ENCODE measurements at regions not wholly inside any gene's neighbourhood (a gene's known extent, or its start where the extent isn't known, plus 50 kb on each side); places are given as distances from the start of the nearest gene placed in this dataset.
A peak's percentile ranks its signal among the peaks of the same experiment; 100 is the strongest.

- DNase-seq = no peak
Measured at GRCh38 chr6:168737014-168737413, 296.0 kb downstream of the SMOC2 start.

- no peak for DNase-seq
Measured at GRCh38 chr6:168736039-168736438, 295.1 kb downstream of the SMOC2 start.

GRCh38 chr6:168735268-168735949 lies 294.4 kb downstream of the SMOC2 start:
- DNase-seq = no peak

- DNase-seq = no peak
Measured at GRCh38 chr6:168734523-168734922, 293.5 kb downstream of the SMOC2 start.

GRCh38 chr6:168732676-168733075 lies 291.7 kb downstream of the SMOC2 start:
- DNase-seq = no peak

- DNase-seq = no peak
Measured at GRCh38 chr6:168730931-168731716, 290.1 kb downstream of the SMOC2 start.

- DNase-seq = no peak
Measured at GRCh38 chr6:168728056-168728455, 287.1 kb downstream of the SMOC2 start.

GRCh38 chr6:168726312-168726856 lies 285.4 kb downstream of the SMOC2 start:
- DNase-seq = no peak

- peak; percentile 11 for DNase-seq
Measured at GRCh38 chr6:168725802-168726201, 284.8 kb downstream of the SMOC2 start.

- peak; percentile 22 for DNase-seq
Measured at GRCh38 chr6:168724669-168725570, 283.9 kb downstream of the SMOC2 start.

- no peak for DNase-seq
Measured at GRCh38 chr6:168724033-168724432, 283.0 kb downstream of the SMOC2 start.

- DNase-seq = no peak
Measured at GRCh38 chr6:168722397-168722796, 281.4 kb downstream of the SMOC2 start.

- no peak for DNase-seq
Measured at GRCh38 chr6:168721571-168721970, 280.6 kb downstream of the SMOC2 start.

GRCh38 chr6:168719901-168720300 lies 278.9 kb downstream of the SMOC2 start:
- no peak for DNase-seq

- no peak for DNase-seq
Measured at GRCh38 chr6:168718821-168719475, 278.0 kb downstream of the SMOC2 start.
